22Rv1 (cell line): ENCODE measurements at regions not wholly inside any gene's neighbourhood (a gene's known extent, or its start where the extent isn't known, plus 50 kb on each side); places are given as distances from the start of the nearest gene placed in this dataset.

Experiments used
- H3K27ac ChIP-seq: fragments of 450-650 bp; 2 replicates; pipeline ENCODE4 v1.5.1; 2017
- CTCF ChIP-seq: fragments of 450-650 bp; IDR thresholded peaks from 2 replicates; pipeline ENCODE4 v1.5.1; 2017; ENCODE audit warnings: mild to moderate bottlenecking
- ZFX ChIP-seq: fragments of 450-650 bp; IDR thresholded peaks from 2 replicates; pipeline ENCODE4 v1.6.1; 2017; ENCODE audit warnings: antibody characterized with exemption, borderline replicate concordance

GRCh38 chr1:8139941-8140340 is 113.8 kb upstream of the ERRFI1 start:
- TF ChIP-seq CTCF = no peak
- TF ChIP-seq ZFX = no peak
- no peak overlapping the region for H3K27ac ChIP-seq

DNA sequence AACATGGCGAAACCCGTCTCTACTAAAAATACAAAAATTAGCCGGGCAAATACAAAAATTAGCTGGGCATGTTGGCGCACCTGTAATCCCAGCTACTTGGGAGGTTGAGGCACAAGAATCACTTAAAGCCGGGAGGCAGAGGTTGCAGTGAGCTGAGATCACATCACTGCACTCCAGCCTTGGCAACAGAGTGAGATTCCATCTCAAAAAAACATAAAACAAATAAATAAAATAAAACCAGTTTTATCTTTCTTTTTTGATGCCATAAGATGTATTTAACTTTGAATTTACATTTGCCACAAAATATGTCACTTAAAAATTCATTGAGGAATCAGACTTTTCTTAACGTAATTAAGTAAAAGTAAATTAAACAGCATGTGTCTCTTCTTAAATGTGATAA is 113.3 kb upstream of the ERRFI1 start:
- no peak for TF ChIP-seq CTCF
- no peak for TF ChIP-seq ZFX
- H3K27ac ChIP-seq = no peak overlapping the region

DNA sequence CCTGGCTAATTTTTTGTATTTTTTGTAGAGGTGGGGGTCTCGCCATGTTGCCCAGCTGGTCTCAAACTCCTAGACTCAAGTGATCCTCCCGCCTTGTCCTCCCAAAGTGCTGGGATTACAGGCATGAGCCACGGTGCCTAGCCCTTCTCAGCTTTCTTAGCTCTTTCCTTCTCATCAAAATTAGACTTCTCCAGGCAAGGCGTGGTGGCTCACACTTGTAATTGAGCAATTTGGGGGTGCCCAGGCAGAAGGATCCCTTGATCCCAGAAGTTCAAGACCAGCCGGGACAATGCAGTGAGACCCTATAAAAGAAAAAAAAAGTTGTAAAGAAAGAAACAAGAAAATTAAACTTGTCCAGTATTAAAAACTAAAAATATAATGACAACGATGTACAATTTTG is 112.6 kb upstream of the ERRFI1 start:
- TF ChIP-seq CTCF = no peak
- no peak for TF ChIP-seq ZFX
- H3K27ac ChIP-seq = no peak overlapping the region

- TF ChIP-seq ZFX (no peak), CTCF (no peak)
- H3K27ac ChIP-seq = no peak overlapping the region
Measured at GRCh38 chr1:8137481-8138244, 111.6 kb upstream of the ERRFI1 start.

GRCh38 chr1:8136766-8137165 is 110.7 kb upstream of the ERRFI1 start:
- H3K27ac ChIP-seq = no peak overlapping the region
- TF ChIP-seq ZFX (no peak), CTCF (no peak)

GRCh38 chr1:8135250-8135649 is 109.1 kb upstream of the ERRFI1 start:
- no peak for TF ChIP-seq ZFX
- TF ChIP-seq CTCF = no peak
- no peak overlapping the region for H3K27ac ChIP-seq

DNA sequence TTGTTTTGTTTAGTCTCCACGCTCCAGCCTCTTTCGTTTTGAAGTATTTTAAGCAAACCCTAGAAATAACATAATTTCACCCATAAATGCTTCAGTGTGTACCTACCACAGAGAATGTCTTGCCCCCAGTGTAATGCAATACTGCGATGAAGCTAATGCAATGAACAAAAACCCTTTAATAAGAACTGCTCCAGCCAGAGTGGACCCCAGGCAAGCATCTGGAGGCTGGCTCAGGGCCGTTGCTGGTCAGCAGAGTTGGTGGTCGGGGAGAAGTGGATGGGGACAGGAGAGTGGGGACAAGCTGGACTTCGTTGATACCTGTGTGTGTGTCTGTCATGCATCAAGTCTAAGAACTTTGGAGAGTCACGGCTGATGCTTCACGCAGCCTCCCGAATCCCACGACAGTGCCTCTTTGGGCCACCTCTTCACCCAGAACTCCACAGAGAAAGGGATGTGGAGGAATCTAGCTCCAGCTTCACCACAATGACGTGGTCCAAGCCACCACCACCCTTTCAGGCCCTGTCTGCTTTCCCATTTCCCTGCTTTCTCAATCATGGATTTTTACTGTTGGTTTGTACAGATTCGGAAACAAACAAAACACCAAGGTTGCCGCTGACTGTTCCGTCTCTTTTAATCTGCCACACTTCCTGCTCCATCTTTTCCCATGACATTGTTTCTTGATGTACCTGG is 108.6 kb upstream of the ERRFI1 start:
- H3K27ac ChIP-seq = no peak overlapping the region
- TF ChIP-seq CTCF (no peak), ZFX (no peak)
